Omental fat pad (tissue), 3 donors: ENCODE measurements at regions not wholly inside any gene's neighbourhood (a gene's known extent, or its start where the extent isn't known, plus 50 kb on each side); places are given as distances from the start of the nearest gene placed in this dataset.

Experiments
- ATAC-seq: fragments of 150-250 bp; one replicate; pipeline ENCODE4 v1.9.1; 2016; ENCODE audit warnings: mild to moderate bottlenecking, moderate library complexity; ENCODE audit not compliant: low FRiP score
- DNase-seq: peaks from one replicate; pipeline ENCODE4 v3.0.0-alpha.2; 2019; ENCODE audit warnings: low spot score
- CTCF ChIP-seq, 3 donors: fragments of 450-650 bp; IDR thresholded peaks; one replicate each; pipeline ENCODE4 v1.5.1; 2016 to 2017; ENCODE audit warnings: antibody characterized with exemption in 3 of 3, mild to moderate bottlenecking in 3 of 3, moderate library complexity in 2 of 3

DNA sequence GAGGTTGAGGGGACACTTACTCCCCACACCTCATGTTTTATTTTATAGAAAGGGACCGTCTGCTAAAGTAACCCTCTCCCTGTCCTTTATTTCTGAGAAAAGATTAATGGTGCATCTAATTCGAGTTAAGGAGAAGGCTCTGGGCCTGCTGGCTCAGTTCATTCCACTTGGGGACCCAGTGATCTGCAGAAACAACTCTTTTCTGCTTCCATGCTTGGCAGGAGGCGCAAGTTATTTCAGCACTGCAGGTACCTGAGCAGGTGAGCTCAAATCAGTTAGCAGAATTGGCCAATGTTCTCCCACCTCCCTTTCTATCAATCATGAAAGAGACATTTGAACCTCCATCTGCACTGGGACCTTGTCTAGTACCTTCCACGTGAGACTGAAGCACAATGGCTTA is 396.1 kb downstream of the SFMBT2 start:
- ATAC-seq (no peak), DNase-seq (no peak)
- no peak for TF ChIP-seq CTCF (IDR thresholded peaks at IDR 0.05)

- ATAC-seq, result no peak
- DNase-seq, result no peak
- TF ChIP-seq CTCF (IDR thresholded peaks at IDR 0.05), result no peak
Measured at GRCh38 chr10:7011994-7012393, 398.8 kb downstream of the SFMBT2 start.

GRCh38 chr10:7008645-7009044 is 402.2 kb downstream of the SFMBT2 start:
- no peak for DNase-seq
- no peak for ATAC-seq
- TF ChIP-seq CTCF (IDR thresholded peaks at IDR 0.05), result no peak

GRCh38 chr10:7007600-7008190 is 403.1 kb downstream of the SFMBT2 start:
- ATAC-seq (no peak), DNase-seq (no peak)
- no peak for TF ChIP-seq CTCF (IDR thresholded peaks at IDR 0.05)

GRCh38 chr10:7006566-7006965 is 404.3 kb downstream of the SFMBT2 start:
- ATAC-seq (no peak), DNase-seq (no peak)
- TF ChIP-seq CTCF (IDR thresholded peaks at IDR 0.05), result no peak

GRCh38 chr10:7003831-7004395 is 406.9 kb downstream of the SFMBT2 start:
- DNase-seq (no peak), ATAC-seq (no peak)
- no peak for TF ChIP-seq CTCF (IDR thresholded peaks at IDR 0.05)

GRCh38 chr10:7000061-7000460 is 410.8 kb downstream of the SFMBT2 start:
- no peak for ATAC-seq
- no peak for TF ChIP-seq CTCF (IDR thresholded peaks at IDR 0.05)
- DNase-seq, result no peak
